ENCODE measurements at regions not wholly inside any gene's neighbourhood (a gene's known extent, or its start where the extent isn't known, plus 50 kb on each side); places are given as distances from the start of the nearest gene placed in this dataset.

DNA sequence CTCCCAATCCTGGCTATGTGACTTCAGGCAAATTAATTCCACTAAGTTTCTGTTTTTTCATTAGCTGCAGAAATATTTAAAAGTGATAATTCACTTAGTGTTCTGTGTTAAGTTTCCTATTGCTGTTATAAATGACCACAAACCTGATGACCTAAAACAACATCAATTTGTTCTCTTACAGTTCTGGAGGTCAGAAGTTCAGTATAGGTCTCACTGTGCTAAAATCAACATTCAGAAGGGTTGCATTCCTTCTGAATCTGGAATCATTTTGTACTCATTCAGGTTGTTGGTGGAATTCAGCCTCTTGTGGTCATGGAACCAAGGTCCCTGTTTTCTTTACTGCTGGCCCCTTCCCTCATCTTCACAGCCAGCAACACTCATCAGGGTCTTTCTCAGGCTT, 254.1 kb downstream of the CNTN3 start:
- Histone ChIP-seq H3K4me3 (no peak overlapping the region), H3K27ac (no peak overlapping the region), H3K4me1 (no peaks in the 10 kb centered on the region), H3K27me3 (replicated peaks in 1 of 7) (no peaks in the 10 kb centered on the region), H3K9me3 (peaks cover 0 to 6% (median 0%) of the 10 kb centered on the region in 8 donors), H3K36me3 (no peaks in the 10 kb centered on the region)
- DNase-seq = no peak
- TF ChIP-seq, protein P1, sequence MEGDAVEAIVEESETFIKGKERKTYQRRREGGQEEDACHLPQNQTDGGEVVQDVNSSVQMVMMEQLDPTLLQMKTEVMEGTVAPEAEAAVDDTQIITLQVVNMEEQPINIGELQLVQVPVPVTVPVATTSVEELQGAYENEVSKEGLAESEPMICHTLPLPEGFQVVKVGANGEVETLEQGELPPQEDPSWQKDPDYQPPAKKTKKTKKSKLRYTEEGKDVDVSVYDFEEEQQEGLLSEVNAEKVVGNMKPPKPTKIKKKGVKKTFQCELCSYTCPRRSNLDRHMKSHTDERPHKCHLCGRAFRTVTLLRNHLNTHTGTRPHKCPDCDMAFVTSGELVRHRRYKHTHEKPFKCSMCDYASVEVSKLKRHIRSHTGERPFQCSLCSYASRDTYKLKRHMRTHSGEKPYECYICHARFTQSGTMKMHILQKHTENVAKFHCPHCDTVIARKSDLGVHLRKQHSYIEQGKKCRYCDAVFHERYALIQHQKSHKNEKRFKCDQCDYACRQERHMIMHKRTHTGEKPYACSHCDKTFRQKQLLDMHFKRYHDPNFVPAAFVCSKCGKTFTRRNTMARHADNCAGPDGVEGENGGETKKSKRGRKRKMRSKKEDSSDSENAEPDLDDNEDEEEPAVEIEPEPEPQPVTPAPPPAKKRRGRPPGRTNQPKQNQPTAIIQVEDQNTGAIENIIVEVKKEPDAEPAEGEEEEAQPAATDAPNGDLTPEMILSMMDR (IDR thresholded peaks at IDR 0.05 in 8 of 11, conservative IDR thresholded peaks at IDR 0.05 in 3 of 11) = no peak
- TF ChIP-seq POLR2AphosphoS5 (IDR thresholded peaks at IDR 0.05) (no peak), POLR2A (IDR thresholded peaks at IDR 0.05) (no peak)
- intact Hi-C loops (cut with DNase I; ENCODE audit: low total_unique reads) = no loop called here

DNA sequence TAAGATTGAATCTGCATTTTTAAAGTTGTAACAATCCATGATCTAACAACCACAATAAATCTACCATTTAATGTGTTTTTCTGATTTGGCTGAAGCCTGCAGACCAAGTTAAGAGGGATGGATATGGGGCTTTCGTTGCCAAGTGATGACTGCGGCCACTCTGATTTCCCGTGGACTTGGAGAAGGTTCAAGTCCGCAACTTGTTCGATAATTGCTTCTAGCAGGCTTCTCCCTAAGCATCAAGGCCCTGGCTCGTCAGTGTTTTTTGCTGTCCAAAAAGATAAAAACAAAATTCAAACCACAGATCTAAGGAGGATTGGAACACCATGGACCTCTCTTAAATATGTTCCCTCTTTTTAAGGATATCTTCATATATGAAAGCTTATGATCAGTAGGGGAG, 256.6 kb downstream of the CNTN3 start:
- intact Hi-C loops (cut with DNase I; ENCODE audit: low total_unique reads) = no loop called here
- Histone ChIP-seq H3K4me3 (no peak overlapping the region), H3K27me3 (replicated peaks in 1 of 7) (no peaks in the 10 kb centered on the region), H3K4me1 (no peaks in the 10 kb centered on the region), H3K9me3 (peaks cover 0 to 6% (median 0%) of the 10 kb centered on the region in 8 donors), H3K36me3 (no peaks in the 10 kb centered on the region), H3K27ac (no peak overlapping the region)
- DNase-seq = no peak
- WGBS, 5 donors = 82 to 92% (median 87%) methylated on average over 6 of the region's 6 CpGs
- TF ChIP-seq, protein P1 (IDR thresholded peaks at IDR 0.05 in 8 of 11, conservative IDR thresholded peaks at IDR 0.05 in 3 of 11) = no peak
- TF ChIP-seq POLR2A (IDR thresholded peaks at IDR 0.05) (no peak), POLR2AphosphoS5 (IDR thresholded peaks at IDR 0.05) (no peak)

DNA sequence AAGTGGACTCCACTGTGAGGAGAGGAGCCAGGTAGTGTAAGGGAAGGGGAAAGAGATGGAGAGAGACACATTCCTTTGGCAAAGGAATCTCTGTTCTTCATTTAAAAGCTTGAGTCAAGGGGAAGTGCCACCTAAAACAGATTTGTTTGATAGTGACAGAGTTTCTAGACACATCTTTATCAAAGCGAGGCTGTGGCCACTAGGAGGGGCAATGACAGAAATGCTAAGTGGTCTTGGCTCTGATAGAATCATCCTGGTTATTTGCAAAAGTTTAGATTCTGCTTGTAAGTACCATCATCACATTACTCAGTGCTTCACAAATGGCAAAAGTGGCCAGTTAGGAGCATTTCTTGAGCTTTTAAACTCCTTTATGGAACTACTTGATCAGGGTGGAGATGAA, 261.4 kb downstream of the CNTN3 start:
- no peaks in the 10 kb centered on the region for H3K36me3 ChIP-seq
- no peak for TF ChIP-seq POLR2A (IDR thresholded peaks at IDR 0.05)
- TF ChIP-seq, protein P1 (IDR thresholded peaks at IDR 0.05 in 8 of 11, conservative IDR thresholded peaks at IDR 0.05 in 3 of 11) = no peak
- no peak for TF ChIP-seq POLR2AphosphoS5 (IDR thresholded peaks at IDR 0.05)
- intact Hi-C loops (cut with DNase I; ENCODE audit: low total_unique reads) = no loop called here
- no peak overlapping the region for H3K4me3 ChIP-seq
- no peak for DNase-seq
- no peak overlapping the region for H3K27ac ChIP-seq
- no peaks in the 10 kb centered on the region for H3K4me1 ChIP-seq
- H3K27me3 ChIP-seq (replicated peaks in 1 of 7) = no peaks in the 10 kb centered on the region
- H3K9me3 ChIP-seq = peaks cover 0 to 11% (median 0%) of the 10 kb centered on the region in 8 donors
- 47 to 78% (median 60%) methylated on average over 1 of the region's 1 CpG for WGBS, 5 donors

DNA sequence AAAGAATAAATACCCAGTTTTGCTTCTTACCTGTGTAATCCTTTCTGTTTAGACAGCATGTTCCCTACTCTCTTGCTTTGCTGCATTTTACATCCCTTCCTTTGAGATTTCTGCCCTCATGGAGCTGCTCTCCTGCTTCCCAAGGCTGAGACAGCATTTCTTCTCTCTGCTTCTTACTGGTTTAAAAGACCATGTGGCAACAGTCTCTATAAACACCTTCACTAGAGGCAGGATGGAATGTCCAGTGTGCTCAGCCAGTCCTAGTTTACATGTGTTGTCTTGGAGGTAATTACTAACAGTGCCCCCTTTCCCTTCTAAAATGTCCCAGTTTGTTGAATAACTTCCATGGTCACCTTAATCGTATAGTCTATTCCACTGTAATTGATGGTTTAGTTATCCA, 262.3 kb downstream of the CNTN3 start:
- no peak for DNase-seq
- WGBS, 5 donors = 78 to 92% (median 84%) methylated on average over 1 of the region's 1 CpG
- Histone ChIP-seq H3K36me3 (no peaks in the 10 kb centered on the region), H3K27ac (no peak overlapping the region), H3K4me3 (no peak overlapping the region), H3K4me1 (no peaks in the 10 kb centered on the region), H3K27me3 (replicated peaks in 1 of 7) (no peaks in the 10 kb centered on the region), H3K9me3 (peaks cover 0 to 11% (median 0%) of the 10 kb centered on the region in 8 donors)
- TF ChIP-seq, protein P1 (IDR thresholded peaks at IDR 0.05 in 8 of 11, conservative IDR thresholded peaks at IDR 0.05 in 3 of 11) = no peak
- TF ChIP-seq POLR2A (IDR thresholded peaks at IDR 0.05) = no peak
- intact Hi-C loops (cut with DNase I; ENCODE audit: low total_unique reads) = no loop called here
